GM12892 (cell line): ENCODE measurements at regions not wholly inside any gene's neighbourhood (a gene's known extent, or its start where the extent isn't known, plus 50 kb on each side); places are given as distances from the start of the nearest gene placed in this dataset.

ENCODE experiments used
- POLR2A ChIP-seq: IDR thresholded peaks from 2 replicates; pipeline ENCODE4 v1.6.1; 2011; ENCODE audit warnings: low read depth, low read length, control low read depth
- POLR2AphosphoS5 ChIP-seq: IDR thresholded peaks from 2 replicates; pipeline ENCODE4 v1.6.1; 2011; ENCODE audit warnings: low read depth, low read length, control low read depth
- TAF1 ChIP-seq: IDR thresholded peaks from 2 replicates; pipeline ENCODE4 v1.6.1; 2011; ENCODE audit warnings: low read depth, mild to moderate bottlenecking, control low read depth, low read length, borderline replicate concordance

GRCh38 chr12:111291357-111291756, 77.5 kb downstream of the PHETA1 start:
- no peak for TF ChIP-seq POLR2A
- no peak for TF ChIP-seq POLR2AphosphoS5
- no peak for TF ChIP-seq TAF1
